GM12874 (cell line): ENCODE measurements at regions not wholly inside any gene's neighbourhood (a gene's known extent, or its start where the extent isn't known, plus 50 kb on each side); places are given as distances from the start of the nearest gene placed in this dataset.

Source experiments
- TF ChIP-seq, protein P1 (sequence below): IDR thresholded peaks from 2 replicates; pipeline ENCODE4 v1.5.1; 2011; ENCODE audit warnings: low read depth, mild to moderate bottlenecking, control low read depth, low read length, moderate library complexity; ENCODE audit not compliant: insufficient read depth

DNA sequence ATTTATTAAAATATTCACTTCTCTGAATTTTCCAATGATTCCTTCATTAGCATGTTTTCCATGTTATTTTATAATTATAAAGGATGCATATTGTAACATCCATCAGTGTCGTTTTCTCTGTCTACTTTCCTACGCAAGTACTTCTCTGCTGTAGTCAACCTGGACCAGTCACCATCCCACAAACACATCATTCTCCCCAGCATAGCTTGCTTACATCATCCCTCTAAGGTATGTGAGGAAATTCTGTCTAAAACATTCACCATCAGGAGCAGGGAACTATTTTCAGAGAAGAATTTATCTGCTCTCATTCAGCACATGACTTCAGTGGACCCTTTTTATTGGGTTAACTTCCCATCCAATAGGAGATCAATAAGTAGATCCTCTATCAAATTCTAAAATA, 806.1 kb upstream of the ARGLU1 start:
- TF ChIP-seq, protein P1, sequence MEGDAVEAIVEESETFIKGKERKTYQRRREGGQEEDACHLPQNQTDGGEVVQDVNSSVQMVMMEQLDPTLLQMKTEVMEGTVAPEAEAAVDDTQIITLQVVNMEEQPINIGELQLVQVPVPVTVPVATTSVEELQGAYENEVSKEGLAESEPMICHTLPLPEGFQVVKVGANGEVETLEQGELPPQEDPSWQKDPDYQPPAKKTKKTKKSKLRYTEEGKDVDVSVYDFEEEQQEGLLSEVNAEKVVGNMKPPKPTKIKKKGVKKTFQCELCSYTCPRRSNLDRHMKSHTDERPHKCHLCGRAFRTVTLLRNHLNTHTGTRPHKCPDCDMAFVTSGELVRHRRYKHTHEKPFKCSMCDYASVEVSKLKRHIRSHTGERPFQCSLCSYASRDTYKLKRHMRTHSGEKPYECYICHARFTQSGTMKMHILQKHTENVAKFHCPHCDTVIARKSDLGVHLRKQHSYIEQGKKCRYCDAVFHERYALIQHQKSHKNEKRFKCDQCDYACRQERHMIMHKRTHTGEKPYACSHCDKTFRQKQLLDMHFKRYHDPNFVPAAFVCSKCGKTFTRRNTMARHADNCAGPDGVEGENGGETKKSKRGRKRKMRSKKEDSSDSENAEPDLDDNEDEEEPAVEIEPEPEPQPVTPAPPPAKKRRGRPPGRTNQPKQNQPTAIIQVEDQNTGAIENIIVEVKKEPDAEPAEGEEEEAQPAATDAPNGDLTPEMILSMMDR: no peak

DNA sequence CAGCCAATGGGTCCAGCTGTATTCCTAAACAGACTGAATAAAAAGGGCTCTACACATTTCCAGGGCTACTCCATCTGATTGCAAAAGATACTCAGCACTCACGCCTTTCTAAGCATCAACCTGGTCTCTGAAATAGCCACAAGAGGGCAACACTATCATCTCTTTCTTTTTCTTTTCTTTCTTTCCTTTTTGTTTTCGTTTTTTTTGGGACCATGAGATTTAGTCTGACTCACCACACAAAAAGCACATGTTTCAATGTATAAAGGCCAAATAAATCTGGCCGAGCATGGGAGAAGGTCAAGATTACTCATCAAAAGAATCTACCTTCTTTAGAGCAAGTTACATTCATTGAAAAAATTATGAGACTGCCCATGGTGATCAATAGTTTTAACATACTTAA, 805.6 kb upstream of the ARGLU1 start:
- TF ChIP-seq, protein P1: no peak

DNA sequence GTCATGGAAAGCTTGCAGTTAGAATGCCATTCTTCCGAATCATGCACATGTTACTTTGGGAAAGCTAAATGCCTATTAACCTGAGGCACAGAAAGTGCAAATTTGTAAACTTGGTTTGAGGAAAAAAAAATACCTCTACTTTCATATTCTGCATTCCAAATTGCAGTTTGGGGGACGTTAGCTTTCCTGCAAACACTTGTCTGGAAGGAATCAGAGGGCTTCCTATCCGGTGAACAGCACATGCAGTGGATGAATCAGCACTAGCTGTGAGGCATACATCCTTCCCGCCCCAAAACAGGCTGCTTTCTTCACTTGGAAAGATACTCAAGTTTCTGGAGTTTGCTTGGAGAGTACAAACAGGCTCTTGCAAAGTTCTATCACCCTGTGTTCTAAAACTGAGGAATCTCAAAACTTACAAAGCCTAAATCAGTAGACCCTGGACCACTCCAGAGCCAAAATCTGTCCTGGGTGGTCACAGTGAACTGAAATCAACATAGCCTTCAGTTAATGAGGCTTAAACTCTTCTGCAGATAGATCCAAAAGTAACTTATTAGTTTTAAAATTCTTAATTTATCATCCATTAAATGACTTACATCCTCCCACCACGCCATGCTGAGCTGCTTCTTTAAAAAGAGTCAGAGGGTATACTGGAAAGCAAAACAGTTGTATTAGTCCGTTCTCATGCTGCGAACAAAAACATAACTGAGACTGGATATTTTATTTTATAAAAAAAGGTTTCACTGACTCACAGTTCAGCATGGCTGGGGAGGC, 802.3 kb upstream of the ARGLU1 start:
- TF ChIP-seq, protein P1: no peak

DNA sequence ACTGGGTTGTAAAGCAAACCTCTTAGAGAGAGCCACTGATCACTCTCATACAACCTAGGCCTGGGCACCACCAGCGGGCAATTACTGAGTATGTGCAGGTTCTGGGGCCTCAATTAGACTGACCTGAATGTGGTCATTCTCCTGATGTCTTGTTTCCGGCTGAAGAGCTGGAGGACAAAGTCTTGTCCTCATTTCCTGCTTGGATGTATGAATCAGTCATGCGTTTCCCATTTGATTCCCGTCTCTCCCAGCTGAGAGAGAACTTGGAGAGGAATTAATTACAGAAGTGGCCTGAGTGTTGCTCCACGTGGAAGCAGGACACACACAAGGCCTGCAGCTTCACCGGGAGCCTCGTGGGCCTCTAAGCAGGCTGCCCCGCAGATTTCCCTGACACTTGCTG, 799.3 kb upstream of the ARGLU1 start:
- TF ChIP-seq, protein P1: no peak

DNA sequence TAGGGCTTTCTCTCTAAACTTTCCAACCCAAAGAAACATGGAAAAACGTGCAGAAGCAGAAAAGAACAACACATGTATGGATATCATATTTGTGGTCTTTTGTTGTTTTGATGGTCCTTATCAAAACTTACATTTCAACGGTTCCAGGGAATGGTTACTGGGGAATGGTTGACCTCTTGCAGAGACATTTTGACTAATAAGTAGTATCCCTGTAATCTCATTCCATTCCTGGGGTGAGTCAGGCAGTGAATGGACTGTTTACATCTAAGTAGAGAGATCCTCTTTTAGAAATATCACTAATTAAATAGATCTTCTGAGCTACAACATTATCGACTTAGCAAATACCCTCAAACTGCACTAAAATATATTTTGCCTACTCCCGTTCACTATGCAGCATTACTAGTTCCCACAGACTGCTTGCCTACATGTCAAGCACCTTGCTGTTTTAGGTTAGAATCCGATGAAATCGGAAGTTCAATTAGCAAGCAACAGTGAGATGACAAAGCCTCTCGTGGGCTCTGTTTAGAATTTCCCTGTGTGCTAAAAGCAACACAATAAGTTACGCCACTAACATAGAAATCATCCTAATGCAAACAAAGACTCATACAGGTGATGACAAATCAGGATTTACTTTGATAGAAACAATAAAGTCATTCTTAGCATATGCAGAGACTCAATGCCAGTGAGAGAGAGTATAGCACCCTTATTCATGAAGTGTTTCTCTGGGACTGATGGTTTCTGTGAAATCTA, 797.7 kb upstream of the ARGLU1 start:
- TF ChIP-seq, protein P1: no peak

DNA sequence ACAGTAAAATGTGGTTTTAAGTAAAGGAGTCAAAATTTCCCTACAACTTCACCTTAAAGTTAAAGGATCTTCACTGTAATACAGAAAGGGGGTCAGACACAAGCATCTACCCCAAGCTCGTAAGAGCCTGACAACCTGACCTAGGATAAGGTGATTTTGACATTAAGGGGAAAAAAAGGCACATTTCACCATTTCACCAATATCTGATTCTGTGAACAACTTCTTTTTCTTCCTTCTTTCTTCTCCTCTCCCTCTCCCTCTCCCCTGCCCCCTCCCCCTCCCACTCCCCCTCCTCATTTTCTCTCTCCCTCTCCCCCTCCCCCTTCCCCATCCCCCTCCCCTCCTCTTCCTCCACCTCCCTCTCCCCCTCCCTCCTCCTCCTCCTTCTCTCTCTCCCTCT, 796.7 kb upstream of the ARGLU1 start:
- TF ChIP-seq, protein P1: no peak

DNA sequence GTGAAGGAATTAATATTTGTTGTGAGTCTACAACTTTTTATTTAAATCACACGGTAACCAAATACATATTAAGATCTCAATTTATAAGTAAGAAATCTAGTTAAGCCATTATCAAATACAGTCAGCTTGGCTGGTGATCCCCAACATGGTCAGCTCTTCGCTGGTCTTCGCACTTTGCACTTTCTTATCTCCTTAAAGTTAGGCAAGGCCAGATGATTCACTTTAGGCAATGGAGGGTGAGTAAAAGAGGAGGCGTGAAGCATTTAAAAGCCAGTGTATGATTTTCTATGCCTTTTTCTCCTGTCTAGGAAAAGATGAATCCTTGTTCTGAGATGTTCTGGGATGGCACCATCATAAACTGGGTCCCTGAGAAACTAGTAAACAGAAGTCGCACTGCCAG, 793.7 kb upstream of the ARGLU1 start:
- TF ChIP-seq, protein P1: no peak
